ENCODE measurements at regions not wholly inside any gene's neighbourhood (a gene's known extent, or its start where the extent isn't known, plus 50 kb on each side); places are given as distances from the start of the nearest gene placed in this dataset.

DNA sequence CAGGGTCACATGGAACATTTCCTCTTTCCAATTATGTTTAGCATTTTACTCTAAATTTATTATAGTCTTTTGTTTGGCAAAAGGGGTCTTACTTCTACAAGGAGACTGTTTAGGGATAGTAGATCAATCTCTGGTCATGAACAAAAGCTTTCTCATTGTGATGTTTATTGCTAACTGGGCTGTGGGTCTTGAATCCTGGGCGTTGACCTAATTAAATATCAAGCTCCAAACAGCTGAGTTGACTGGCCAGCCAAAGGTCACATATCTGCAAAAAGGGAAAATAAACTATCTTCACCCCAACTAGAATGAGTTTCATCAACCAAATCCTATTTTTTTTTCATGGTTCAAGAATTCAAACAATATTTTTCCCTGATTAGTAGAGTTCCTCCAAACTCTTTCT, 245.4 kb upstream of the TUT7 start:
- Histone ChIP-seq H3K4me3 (no peak overlapping the region), H3K27me3 (ENCODE audit: insufficient read depth, low read depth) (no peaks in the 10 kb centered on the region)
- POLR2A ChIA-PET (ENCODE audit: unreplicated experiment) = no interaction called here

DNA sequence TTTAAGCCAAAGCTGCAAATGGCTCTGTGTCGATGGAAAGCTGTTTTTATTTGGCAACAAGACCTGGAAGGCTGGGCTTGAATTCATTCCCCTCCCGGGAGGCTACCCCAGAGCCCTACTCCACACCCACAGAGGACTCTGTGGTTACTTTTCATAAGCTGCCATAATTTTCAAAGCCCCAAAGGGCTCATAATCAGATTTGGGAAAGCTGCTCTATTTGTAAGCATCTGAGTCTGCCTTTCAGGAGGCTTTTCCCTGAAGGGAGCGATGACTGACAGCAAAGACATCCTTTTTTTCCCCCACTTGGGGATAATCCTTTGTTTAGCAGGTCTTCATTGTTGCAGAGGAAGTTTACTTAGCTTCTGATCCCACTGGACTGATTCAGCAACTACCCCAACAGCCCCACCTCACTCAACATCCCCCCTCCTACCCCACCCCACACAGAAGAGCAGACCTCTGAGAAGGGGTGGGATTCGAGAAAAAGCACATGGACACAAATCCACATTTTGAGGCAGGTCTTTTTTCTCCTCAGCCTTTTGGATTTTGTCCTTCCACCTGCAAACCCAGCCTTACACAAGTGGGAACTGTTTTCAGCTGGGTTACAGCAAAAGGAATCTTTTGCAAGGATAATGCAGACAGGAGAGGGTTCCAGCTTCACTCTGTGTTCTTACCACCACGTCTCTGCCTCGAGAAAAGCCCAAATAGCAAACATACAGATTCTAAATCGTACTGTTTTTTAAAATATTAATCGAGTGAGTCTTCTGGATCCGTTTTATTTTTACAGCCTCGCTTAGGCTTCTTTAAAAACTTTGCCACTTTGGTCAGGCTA, 244.4 kb upstream of the TUT7 start:
- Histone ChIP-seq H3K9me3 (ENCODE audit: insufficient read depth, low read depth) (no peaks in the 10 kb centered on the region), H3K9me2 (ENCODE audit: insufficient read depth) (no peaks in the 10 kb centered on the region), H3K79me2 (ENCODE audit: low read depth) (no peaks in the 10 kb centered on the region), H2AFZ (no peak overlapping the region), H3K4me3 (no peak overlapping the region), H4K20me1 (ENCODE audit: insufficient read depth) (no peaks in the 10 kb centered on the region), H3K27me3 (ENCODE audit: insufficient read depth, low read depth) (no peaks in the 10 kb centered on the region), H3K36me3 (ENCODE audit: low read depth) (no peaks in the 10 kb centered on the region), H3F3A (ENCODE audit: insufficient read depth, low read depth) (peaks cover 6% of the 10 kb centered on the region; the same call in 1 of the 2 replicates), H3K27ac (no peak overlapping the region), H3K4me1 (replicated peaks; ENCODE audit: insufficient read depth) (peaks cover 16% of the 10 kb centered on the region; the same call in 1 of the 2 replicates), H3K4me2 (no peak overlapping the region)
- intact Hi-C loops (cut with micrococcal nuclease; ENCODE audit: unreplicated experiment) = no loop called here
- TF ChIP-seq EZH2 (IDR thresholded peaks at IDR 0.05; ENCODE audit: low read depth) = no peak
- TF ChIP-seq, protein P1, sequence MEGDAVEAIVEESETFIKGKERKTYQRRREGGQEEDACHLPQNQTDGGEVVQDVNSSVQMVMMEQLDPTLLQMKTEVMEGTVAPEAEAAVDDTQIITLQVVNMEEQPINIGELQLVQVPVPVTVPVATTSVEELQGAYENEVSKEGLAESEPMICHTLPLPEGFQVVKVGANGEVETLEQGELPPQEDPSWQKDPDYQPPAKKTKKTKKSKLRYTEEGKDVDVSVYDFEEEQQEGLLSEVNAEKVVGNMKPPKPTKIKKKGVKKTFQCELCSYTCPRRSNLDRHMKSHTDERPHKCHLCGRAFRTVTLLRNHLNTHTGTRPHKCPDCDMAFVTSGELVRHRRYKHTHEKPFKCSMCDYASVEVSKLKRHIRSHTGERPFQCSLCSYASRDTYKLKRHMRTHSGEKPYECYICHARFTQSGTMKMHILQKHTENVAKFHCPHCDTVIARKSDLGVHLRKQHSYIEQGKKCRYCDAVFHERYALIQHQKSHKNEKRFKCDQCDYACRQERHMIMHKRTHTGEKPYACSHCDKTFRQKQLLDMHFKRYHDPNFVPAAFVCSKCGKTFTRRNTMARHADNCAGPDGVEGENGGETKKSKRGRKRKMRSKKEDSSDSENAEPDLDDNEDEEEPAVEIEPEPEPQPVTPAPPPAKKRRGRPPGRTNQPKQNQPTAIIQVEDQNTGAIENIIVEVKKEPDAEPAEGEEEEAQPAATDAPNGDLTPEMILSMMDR (conservative IDR thresholded peaks at IDR 0.05) = no peak
- no peak for DNase-seq
- POLR2A ChIA-PET (ENCODE audit: unreplicated experiment) = no interaction called here
- BruUV-seq (replicated peaks) = no TSS peak
- CTCF ChIA-PET = no interaction called here

More for the DNA sequence above, 245.4 kb upstream of the TUT7 start:
- Histone ChIP-seq H3K9me2 (ENCODE audit: insufficient read depth) (no peaks in the 10 kb centered on the region), H3K4me2 (no peak overlapping the region), H4K20me1 (ENCODE audit: insufficient read depth) (no peaks in the 10 kb centered on the region), H2AFZ (no peak overlapping the region), H3F3A (ENCODE audit: insufficient read depth, low read depth) (peaks cover 6% of the 10 kb centered on the region; the same call in 1 of the 2 replicates), H3K36me3 (ENCODE audit: low read depth) (no peaks in the 10 kb centered on the region), H3K27ac (no peak overlapping the region), H3K9me3 (ENCODE audit: insufficient read depth, low read depth) (no peaks in the 10 kb centered on the region), H3K4me1 (replicated peaks; ENCODE audit: insufficient read depth) (peaks cover 16% of the 10 kb centered on the region; the same call in 1 of the 2 replicates), H3K79me2 (ENCODE audit: low read depth) (no peaks in the 10 kb centered on the region)
- no peak for DNase-seq
- CTCF ChIA-PET = no interaction called here
- intact Hi-C loops (cut with micrococcal nuclease; ENCODE audit: unreplicated experiment) = no loop called here
- no peak for TF ChIP-seq EZH2 (IDR thresholded peaks at IDR 0.05; ENCODE audit: low read depth)
- TF ChIP-seq, protein P1 (conservative IDR thresholded peaks at IDR 0.05) = no peak
- no TSS peak for BruUV-seq (replicated peaks)

DNA sequence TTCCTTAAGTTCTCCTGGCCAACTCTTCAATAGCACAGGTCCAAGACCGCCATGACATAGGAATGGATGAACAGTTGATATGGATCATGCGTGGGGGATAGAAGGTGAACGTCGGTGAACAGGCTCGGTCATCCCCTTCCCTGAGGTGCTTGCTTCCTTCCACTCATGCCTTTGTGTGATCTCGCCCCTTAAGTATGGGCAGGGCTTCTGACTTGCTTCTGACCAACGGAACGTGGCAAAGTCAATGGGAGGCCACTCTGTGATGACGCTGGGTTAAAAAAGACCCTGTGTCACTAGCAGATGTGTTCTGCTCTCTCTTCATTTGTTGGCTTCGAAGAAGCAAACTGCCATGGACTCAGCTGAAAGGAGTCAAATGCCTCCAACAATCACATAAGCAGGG, 240.5 kb upstream of the TUT7 start:
- Histone ChIP-seq H3K4me1 (replicated peaks; ENCODE audit: insufficient read depth) (peaks cover 6% of the 10 kb centered on the region; the same call in 1 of the 2 replicates), H2AFZ (no peak overlapping the region), H3F3A (ENCODE audit: insufficient read depth, low read depth) (no peaks in the 10 kb centered on the region), H4K20me1 (ENCODE audit: insufficient read depth) (no peaks in the 10 kb centered on the region), H3K9me2 (ENCODE audit: insufficient read depth) (no peaks in the 10 kb centered on the region), H3K9me3 (ENCODE audit: insufficient read depth, low read depth) (no peaks in the 10 kb centered on the region), H3K27ac (no peak overlapping the region), H3K27me3 (ENCODE audit: insufficient read depth, low read depth) (no peaks in the 10 kb centered on the region), H3K4me3 (no peak overlapping the region), H3K79me2 (ENCODE audit: low read depth) (no peaks in the 10 kb centered on the region), H3K4me2 (no peak overlapping the region), H3K36me3 (ENCODE audit: low read depth) (no peaks in the 10 kb centered on the region)
- TF ChIP-seq EZH2 (IDR thresholded peaks at IDR 0.05; ENCODE audit: low read depth) = no peak
- TF ChIP-seq, protein P1 (conservative IDR thresholded peaks at IDR 0.05) = no peak
- intact Hi-C loops (cut with micrococcal nuclease; ENCODE audit: unreplicated experiment) = no loop called here
- ChIA-PET CTCF (no interaction called here), POLR2A (ENCODE audit: unreplicated experiment) (no interaction called here)
- no TSS peak for BruUV-seq (replicated peaks)
- no peak for DNase-seq

Data from PC-9 (cell line).